GM21529 (cell line): ENCODE measurements at regions not wholly inside any gene's neighbourhood (a gene's known extent, or its start where the extent isn't known, plus 50 kb on each side); places are given as distances from the start of the nearest gene placed in this dataset.
"Not testable (repeated sequence)": the region's sequence is repeated elsewhere in the genome, so short reads cannot be mapped to it uniquely, and the experiment has no call there.

ENCODE experiments used
- ATAC-seq: cut with Tn5 transposase; IDR thresholded peaks from one replicate; pipeline ENCODE4 v1.9.1; 2021; ENCODE audit not compliant: unreplicated experiment

DNA sequence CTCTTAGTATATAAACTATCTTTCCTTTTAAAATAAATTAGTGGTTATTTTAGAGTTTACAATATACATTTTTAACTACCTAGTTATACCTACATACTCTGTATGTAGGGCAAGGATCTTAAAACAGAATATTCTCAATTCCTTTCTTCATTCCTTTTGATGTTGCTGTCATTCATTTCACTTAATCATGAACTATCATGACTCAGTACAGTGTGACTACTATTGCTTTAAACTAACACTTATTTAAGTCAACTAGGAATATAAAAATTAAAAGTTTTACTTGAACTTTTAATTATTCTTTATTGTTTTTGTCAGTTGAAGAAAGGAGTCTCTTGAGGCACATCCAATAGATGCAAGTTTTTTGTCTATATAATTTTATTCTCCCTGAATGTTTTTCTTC lies 726.4 kb downstream of the BRINP3 start:
- ATAC-seq, result no peak

DNA sequence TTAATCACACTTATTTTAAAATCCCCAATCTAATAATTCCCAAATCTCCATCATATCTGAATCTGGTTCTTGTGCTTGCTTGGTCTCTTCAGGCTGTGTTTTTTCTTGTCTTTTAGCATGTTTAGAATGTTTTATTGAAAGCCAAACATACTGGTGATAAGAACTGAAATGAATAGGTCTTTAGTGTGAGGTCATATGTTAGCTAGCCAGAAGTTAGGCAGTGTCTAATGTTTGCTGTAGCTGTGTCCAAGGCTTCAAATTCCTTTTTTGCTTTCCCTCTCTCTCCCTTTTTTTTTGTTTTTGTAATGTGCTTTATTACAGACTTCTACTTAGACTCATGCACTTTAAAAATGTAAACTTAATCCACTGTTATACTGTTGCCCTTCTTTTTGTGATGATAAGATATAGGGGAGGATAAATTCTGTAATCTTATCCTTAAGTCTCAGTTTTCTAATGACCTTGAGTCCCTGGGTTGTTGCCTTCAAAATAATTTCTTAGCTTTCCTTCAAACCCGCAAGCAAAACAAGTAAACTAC lies 725.1 kb downstream of the BRINP3 start:
- ATAC-seq, result no peak

DNA sequence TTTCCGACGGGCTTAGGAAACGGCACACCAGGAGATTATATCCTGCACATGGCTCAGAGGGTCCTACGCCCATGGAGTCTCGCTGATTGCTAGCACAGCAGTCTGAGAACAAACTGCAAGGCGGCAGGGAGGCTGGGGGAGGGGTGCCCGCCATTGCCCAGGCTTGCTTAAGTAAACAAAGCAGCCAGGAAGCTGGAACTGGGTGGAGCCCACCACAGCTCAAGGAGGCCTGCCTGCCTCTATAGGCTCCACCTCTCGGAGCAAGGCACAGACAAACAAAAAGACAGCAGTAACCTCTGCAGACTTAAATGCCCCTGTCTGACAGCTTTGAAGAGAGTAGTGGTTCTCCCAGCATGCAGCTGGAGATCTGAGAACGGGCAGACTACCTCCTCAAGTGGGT lies 722.6 kb downstream of the BRINP3 start:
- ATAC-seq, result not testable (repeated sequence)

DNA sequence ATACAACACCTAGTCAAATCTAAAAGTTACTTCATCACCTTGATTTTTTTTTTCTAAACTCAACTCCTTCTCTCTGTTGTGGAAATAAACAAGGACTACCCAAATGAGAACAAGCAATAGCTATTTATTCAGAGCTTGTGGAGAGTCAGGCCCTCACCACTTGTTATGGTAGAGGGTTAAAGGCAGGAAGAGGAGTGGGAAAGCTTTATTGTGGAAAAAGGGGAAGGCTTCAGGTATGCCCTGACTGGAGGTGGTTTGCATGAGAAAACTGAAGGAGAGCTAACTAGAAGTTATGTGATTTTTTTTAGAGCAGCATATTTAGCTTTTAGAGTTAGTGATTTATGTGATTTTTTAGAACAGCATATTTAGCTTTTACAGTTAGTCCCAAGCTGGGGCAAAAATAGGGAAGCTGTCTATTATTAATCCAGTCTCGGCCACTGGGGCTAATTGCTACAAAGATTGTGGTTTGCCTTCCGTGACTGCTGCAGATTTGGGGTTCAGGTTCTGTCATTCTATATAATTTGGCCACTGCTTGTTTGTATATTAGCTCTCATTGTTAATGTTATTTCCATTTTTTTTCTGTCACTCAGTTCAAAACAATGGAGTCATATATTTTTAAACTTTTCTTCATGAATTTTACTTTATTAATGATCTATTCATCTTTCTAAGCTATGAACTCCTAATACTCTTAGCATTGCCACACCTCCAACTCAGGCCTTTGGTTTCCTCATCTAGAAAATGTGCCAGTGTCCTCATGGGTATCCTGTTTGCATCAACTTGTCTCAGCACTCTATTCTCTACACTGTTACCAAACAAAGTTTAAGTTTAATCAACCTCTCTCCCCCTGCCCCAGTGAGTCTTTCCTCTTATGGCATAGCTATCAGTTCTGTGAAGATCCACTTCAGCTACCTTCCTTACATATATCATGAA lies 713.0 kb downstream of the BRINP3 start:
- no peak for ATAC-seq

DNA sequence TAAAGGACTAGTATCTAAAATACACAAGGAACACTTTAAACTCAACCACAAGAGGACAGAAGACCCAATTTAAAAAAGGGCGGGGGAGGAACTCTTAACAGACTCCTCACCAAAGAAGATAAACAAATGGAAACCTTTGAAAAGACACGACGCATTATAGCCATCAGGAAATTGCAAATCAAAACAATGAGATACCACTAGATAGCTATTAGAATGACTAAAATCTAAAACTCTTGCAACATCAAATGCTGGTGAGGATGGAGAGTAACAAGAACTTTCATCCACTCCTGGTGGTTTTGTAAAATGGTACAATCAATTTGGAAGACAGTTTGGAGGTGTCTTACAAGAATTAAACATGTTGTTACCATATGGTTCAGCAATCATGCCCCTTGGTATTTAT lies 708.2 kb downstream of the BRINP3 start:
- ATAC-seq, result no peak

DNA sequence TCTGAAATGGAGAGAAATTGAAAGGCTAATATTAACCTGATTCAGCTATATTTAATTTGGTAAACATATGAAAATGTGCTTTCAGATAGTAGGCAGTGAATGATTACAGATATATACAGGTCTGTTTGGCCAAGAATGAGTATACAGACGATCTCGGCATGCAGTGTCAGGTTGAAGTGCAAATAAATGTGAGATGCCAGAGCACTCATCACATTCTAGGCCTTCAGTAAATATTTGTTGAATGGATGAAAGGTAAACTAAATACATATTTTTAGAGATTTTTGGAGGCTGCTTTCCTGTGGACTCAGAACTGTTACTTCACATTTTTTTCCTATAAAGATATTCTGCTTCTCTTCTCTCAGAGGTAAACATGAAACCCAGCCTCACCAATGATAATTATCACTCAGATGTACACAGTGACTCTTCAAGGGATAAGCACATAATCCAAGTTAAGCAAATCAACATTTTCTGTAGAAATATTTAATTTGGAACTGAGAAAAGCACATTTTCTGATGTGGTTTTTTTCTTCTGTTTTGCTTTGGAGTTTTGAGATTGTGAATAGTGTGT lies 702.9 kb downstream of the BRINP3 start:
- no peak for ATAC-seq

DNA sequence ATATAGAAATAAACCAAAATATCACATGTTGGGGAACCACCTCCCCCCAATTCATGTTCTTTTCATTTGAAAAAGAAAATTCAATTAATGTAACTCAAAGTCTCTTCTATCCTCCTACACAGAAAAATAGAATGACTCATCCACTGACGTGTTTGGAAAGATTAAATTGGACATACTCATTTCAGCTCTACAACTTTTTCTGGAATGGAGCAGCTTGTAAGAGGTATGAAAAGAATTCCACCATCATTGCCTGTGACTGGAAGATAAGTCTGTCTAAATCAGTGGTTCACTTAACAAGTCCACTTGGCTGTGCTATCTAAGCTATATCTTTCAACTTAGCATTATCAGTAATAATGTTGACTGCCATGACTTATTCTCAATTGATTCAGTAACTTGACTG lies 702.3 kb downstream of the BRINP3 start:
- no peak for ATAC-seq

DNA sequence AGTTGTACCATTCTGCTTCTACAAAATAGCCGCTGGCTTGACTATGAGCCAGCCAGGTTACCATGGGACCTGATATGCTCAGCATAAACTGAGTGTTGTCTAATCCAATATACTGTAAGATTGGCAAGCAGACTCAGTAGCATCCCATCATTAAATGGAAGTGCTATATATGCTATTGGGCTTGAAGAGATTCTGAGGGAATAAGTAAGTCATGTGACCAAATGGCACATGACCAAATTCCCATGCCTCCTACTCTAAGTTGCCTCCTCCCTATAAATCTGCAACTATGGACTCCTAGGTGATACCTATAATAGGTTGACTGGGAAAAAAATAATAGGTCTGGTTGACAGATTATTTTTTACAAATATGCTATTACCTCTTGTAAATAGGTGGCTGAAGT lies 698.6 kb downstream of the BRINP3 start:
- ATAC-seq, result no peak

DNA sequence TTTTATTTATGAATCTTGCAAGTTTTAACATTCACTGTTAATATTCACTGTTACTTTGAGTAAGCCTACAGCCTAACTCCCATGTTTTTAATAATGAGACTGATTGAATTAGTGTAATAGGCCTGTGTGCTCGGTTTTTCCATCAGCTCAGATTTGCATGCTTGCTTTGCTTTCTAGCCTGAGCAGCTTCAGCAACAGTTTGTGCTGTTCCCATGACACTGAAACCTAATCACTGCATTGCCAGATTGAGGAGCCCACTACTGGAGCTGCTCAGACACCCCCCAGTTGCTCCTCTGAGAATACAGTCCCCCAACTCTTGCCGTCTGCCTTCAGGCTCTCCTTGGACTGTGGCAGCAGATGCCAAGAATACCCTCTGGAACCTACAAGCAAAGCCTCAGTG lies 695.4 kb downstream of the BRINP3 start:
- ATAC-seq, result no peak

DNA sequence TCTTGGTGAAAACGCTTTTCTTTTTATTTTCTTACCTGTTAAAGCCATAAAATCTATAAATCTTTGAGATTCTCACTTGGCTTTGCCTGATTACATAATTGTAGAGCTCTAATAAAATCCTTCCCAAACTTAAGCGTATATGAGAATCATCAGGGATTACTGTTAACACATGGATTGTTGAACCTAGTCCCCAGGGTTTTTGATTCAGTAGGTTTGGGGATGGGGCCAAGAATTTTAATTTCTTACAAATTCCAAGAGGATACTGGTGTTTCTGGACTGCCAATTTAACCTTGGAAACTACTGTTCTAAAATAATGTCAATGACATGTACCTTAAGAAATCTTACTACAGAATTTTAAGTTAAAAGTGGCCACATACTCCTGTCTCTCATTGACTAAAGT lies 694.2 kb downstream of the BRINP3 start:
- ATAC-seq, result no peak

DNA sequence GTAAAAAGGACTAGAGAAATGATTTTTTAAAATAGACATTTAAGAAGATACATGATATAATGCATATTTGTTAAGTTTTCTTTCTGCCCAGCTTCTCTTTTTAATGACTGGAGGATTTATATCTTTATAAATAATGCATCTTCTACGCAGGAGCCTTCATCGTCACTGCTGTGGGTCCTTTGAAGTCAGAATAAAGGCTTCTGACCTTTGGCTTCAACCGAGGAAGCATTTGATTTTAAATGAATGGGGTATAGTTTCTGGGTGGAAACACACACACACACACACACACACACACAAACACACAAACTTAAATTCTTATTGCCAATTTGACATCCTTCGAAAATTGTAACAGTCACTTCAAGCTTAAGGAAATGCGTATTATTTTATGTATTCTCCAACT lies 690.9 kb downstream of the BRINP3 start:
- ATAC-seq, result no peak

DNA sequence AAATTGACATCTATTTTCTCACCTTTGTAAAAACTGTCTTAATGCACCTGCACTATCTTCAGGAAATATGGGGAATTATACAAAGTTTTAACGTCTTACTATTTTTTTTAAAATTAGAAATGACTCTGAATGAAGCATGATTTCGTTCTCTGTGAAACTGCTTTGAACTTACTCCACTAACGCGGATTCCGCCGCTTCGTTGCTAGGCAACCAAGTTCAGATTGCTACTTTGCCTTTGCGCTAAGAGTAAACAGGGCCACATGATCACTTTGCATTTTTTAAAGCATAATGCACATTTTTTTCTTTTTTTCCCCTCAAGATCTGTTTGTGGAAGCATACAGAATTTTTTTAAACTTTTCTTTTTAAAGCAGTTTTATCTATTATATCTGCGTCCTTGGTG lies 690.5 kb downstream of the BRINP3 start:
- ATAC-seq, result no peak

DNA sequence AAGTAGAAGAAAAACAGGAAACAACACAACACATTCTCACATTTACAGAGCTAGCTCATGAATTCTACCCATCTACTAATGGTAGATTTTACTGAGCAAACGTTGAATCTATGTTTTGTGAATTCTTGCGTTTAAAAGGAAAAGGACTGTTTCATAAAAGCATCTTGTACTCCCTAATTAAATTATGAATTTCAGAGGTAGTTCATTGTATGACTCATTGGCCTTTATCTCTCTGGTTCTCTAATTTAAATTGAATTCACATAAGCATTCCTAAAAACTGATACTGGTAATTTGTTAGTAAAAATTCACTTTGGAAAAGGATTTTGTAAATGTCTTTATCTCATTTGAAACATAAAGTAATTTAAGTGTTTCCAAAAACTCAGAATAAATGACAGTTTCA lies 687.3 kb downstream of the BRINP3 start:
- ATAC-seq, result no peak

DNA sequence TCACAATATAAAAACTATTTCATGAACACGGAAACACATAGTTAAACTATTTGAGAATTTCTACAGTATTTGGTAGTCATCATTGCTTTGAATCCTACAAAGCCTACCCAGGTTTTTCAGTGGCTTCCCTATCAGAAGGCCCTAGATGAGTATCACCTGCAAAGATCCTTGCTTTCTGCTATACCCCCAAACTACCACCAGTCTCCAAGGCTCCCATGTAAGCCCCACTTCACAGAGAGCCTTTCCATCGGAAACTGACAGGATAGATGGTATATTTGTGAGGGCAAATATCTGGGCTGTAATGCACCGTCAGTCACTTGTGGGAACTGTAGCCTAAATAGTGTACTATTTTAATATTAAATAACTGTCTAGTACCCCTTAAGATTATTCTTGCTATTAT lies 674.3 kb downstream of the BRINP3 start:
- ATAC-seq, result no peak

DNA sequence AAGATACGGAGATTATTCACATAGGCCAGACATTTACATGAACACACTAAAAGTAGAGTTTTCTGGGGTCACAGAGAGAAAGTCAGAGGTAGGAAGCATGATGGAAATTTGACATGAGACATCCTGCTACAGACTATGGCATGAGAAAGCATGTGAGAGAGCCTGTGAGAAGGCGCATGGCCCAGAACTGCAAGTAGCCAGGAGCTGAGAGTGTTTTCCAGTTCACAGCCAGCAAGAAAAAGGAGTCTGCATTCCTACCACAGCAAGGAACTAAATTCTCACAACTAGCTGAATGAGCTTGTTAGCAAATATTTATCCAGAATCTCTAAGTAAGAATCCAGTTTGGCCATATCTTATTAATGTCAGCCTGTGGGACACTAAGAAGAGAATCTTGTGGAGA lies 673.3 kb downstream of the BRINP3 start:
- no peak for ATAC-seq

DNA sequence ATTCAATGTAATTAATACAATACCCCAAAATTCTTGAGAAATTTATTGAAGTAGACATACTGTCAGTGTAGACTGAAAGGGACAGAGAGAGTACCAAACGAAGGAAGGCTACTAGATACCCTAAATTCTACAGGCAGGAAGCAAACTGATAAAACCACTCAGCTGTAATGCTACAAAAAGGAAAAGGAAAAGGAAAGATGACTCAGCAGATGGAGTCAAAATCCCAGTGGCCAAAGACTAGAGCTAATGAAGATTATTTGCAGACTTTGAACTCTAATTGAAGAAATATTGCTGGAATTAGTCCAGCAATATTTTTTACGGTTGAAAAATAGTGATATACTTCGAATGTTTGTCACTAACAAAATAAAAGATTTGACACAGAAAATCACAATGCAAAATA lies 671.9 kb downstream of the BRINP3 start:
- ATAC-seq, result no peak

DNA sequence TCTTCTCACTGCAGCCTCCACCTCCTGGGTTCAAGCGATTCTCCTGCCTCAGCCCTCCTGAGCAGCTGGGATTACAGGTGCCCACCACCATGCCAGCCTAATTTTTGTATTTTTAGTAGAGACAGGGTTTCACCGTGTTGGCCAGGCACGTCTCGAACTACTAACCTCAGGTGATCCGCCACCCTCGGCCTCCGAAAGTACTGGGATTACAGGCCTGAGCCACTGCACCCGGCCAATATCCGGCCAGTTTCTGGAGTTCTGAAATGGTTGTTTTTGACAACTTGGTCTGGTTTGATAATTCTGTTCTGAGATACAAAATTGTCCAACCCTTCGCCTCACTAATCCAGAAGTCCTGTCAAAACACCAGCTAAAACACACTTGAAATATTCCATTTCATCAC lies 667.0 kb downstream of the BRINP3 start:
- not testable (repeated sequence) for ATAC-seq

DNA sequence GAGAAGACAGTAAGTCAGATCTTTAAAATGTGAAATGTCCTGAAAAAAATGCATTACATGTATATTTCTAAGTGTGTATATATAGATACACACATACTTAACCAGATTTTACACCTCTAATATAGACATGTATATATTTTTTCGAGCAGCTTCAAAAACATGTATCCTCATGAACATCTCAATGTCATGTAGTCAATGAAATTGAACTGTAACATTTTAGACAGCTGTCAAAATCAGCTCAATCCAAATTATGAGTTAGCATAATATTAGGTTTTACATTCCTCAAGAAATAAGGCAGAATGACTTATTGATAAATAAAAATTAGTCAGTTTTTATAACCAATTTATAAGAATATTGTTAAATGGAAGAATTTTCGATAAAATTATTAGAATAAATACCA lies 665.7 kb downstream of the BRINP3 start:
- no peak for ATAC-seq

DNA sequence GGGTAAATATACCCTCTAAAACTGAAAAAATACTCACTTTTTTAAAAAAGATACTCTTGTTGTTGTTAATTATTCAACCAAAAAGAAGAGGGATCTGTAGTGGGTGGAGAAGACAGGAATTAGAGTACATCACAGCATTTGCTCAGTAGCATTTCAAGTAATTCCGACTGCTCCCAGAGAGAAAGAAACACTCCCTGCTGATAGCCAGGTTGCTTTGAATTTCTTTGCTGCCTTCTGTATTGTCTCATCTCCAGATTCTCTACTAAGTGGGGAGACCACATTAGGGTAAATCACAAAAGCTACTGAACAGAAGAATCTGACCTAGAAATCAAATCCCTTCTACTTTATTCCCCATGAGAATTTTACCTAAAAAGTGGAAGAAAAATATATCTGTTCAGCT lies 661.1 kb downstream of the BRINP3 start:
- no peak for ATAC-seq

DNA sequence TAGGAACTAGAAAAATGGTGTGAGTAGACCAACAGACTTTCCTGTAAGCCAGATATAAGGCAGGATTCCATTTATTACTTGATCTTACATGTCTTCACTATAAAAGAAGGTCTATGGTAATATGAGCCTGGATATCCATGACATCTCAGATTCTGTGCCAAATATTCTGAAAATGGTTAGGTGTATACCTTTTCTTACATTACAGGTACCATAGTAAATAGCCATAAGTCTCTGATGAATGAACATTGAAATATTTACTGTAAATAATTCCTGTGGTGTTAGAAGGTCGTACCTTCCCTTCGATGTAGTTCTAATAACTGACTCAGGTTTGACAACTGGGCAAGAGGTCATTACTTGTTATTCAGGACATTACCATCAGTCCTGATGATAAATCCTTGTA lies 657.9 kb downstream of the BRINP3 start:
- ATAC-seq, result no peak

DNA sequence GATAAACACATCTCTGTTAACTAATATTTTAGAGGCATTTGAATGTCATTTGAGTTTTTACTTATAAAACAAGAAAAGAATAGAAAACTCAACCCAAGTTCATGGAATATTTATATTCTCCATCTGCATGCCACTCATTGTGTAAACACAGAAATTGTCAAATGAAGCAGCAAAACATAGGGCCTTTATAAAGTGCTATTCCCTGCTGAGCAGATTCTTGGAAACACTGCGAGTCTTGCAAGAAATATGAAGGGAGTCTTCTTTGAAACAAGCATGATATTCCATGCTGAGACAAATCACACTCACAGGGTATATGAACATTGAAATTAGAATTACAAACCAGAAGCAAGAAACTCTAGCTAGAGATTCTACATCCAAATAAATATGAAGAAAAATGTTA lies 655.8 kb downstream of the BRINP3 start:
- no peak for ATAC-seq

DNA sequence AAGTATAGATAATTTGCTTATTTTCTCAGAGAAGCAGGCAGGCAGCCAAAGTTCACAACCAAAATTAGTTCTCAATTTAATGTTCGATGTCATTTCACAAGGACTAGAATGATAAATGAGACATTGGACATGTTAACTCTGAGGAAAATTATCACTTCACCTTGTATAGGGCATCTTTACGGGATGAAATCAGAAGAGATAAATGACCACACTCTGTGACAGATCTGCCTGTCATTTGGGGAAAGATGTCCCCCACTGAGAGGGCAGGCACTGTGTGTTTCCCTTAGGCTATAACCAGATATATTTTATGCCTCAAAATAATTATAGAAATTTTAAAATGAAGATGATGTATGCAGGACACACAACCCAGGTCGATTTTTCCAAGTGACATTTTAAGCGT lies 642.9 kb downstream of the BRINP3 start:
- no peak for ATAC-seq
